ENCODE measurements at regions not wholly inside any gene's neighbourhood (a gene's known extent, or its start where the extent isn't known, plus 50 kb on each side); places are given as distances from the start of the nearest gene placed in this dataset.

DNA sequence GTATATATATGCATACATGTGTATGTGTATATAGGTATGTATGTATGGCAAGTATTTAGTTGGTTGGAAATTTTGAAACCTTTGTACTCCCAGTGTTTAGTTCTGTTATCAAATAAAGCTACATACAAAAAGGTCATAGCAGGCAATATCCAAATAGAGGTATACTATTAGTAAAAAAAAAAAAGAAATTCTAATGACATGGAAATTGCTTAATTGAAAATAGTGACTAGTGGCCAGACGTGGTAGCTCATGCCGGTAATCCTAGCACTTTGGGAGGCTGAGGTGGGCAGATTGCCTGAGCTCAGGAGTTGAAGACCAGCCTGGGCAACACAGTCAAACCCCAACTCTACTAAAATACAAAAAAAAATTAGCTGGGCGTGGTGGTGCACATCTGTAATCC lies 351.6 kb upstream of the NR5A2 start:
- Mint-ChIP-seq H3K36me3 (no peaks in the 10 kb centered on the region), H3K27ac (no peak overlapping the region), H3K4me3 (no peak overlapping the region), H3K27me3 (peaks cover 8 to 29% of the 10 kb centered on the region in 2 donors), H3K9me3 (no peaks in the 10 kb centered on the region), H3K4me1 (no peaks in the 10 kb centered on the region)
- no peak for DNase-seq
- Histone ChIP-seq H3K4me1 (ENCODE audit: insufficient read depth, low read length) (no peaks in the 10 kb centered on the region), H3K36me3 (ENCODE audit: insufficient read depth, low read length) (no peaks in the 10 kb centered on the region), H3K27ac (ENCODE audit: low read depth, low read length) (no peak overlapping the region), H3K4me3 (ENCODE audit: low read length) (no peak overlapping the region), H3K27me3 (ENCODE audit: insufficient read depth, low read length, poor library complexity, severe bottlenecking) (no peaks in the 10 kb centered on the region), H3K9me3 (ENCODE audit: low read length) (no peaks in the 10 kb centered on the region)
- POLR2A ChIA-PET, result no interaction called here
- CTCF ChIA-PET, result interaction anchor here (0.6 kb wide), 1 partner anchor 9 kb away, joined by 3 read pairs; no protein-coding TSS in a partner anchor

DNA sequence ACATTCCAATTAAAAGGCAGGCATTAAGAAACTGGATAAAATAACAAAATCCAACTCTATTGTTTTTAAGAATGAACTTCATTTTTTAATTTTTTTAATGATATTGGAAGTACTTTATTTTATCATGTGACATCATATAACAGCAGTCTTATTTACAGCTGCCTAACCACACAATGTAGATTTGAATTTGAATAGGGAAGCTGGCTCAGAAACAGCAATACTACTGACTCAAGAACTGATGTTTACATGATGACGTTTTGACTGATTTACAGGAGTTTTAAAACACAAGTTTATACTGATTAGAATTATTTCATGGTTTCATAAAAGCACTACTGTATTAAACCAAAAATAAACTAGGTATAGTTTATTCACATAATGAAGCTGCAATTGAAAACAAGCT lies 348.7 kb upstream of the NR5A2 start:
- Mint-ChIP-seq H3K9me3 (no peaks in the 10 kb centered on the region), H3K27ac (no peak overlapping the region), H3K4me1 (no peaks in the 10 kb centered on the region), H3K27me3 (peaks cover 5 to 12% of the 10 kb centered on the region in 2 donors), H3K4me3 (no peak overlapping the region), H3K36me3 (no peaks in the 10 kb centered on the region)
- no peak for DNase-seq
- Histone ChIP-seq H3K27me3 (ENCODE audit: insufficient read depth, low read length, poor library complexity, severe bottlenecking) (no peaks in the 10 kb centered on the region), H3K4me3 (ENCODE audit: low read length) (no peak overlapping the region), H3K4me1 (ENCODE audit: insufficient read depth, low read length) (no peaks in the 10 kb centered on the region), H3K27ac (ENCODE audit: low read depth, low read length) (no peak overlapping the region), H3K36me3 (ENCODE audit: insufficient read depth, low read length) (no peaks in the 10 kb centered on the region), H3K9me3 (ENCODE audit: low read length) (no peaks in the 10 kb centered on the region)
- ChIA-PET POLR2A (no interaction called here), CTCF (interaction anchor here (0.9 kb wide), 1 partner anchor 832 kb away, joined by 3 read pairs; no protein-coding TSS in a partner anchor)

DNA sequence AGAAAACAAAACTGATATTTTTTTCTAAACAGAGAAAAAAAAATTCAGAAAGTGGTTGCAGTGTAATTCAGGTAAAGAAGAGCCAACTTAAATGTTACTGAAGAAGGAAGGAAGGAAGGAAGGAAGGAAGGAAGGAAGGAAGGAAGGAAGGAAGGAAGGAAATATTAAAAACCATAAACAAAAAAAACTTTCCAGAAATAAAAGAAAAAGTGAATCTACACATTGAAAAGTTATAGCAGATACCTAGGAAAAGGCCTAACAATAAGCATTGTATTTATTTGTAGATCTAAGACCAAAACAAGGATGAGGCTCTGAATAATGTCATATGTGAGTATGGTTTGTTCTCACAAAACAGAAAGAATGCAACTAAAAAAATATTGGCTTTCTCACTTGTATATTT lies 345.4 kb upstream of the NR5A2 start:
- H3K9me3 Mint-ChIP-seq, result no peaks in the 10 kb centered on the region
- H3K36me3 ChIP-seq (ENCODE audit: insufficient read depth, low read length), result no peaks in the 10 kb centered on the region
- no peak overlapping the region for H3K27ac Mint-ChIP-seq
- H3K4me1 ChIP-seq (ENCODE audit: insufficient read depth, low read length), result no peaks in the 10 kb centered on the region
- H3K27me3 ChIP-seq (ENCODE audit: insufficient read depth, low read length, poor library complexity, severe bottlenecking), result no peaks in the 10 kb centered on the region
- no peaks in the 10 kb centered on the region for H3K4me1 Mint-ChIP-seq
- no peak overlapping the region for H3K4me3 Mint-ChIP-seq
- no peak overlapping the region for H3K4me3 ChIP-seq (ENCODE audit: low read length)
- no peak overlapping the region for H3K27ac ChIP-seq (ENCODE audit: low read depth, low read length)
- peaks cover 6 to 8% of the 10 kb centered on the region in 2 donors for H3K27me3 Mint-ChIP-seq
- no peaks in the 10 kb centered on the region for H3K36me3 Mint-ChIP-seq
- POLR2A ChIA-PET, result no interaction called here
- DNase-seq, result no peak
- H3K9me3 ChIP-seq (ENCODE audit: low read length), result no peaks in the 10 kb centered on the region
- CTCF ChIA-PET, result no interaction called here

DNA sequence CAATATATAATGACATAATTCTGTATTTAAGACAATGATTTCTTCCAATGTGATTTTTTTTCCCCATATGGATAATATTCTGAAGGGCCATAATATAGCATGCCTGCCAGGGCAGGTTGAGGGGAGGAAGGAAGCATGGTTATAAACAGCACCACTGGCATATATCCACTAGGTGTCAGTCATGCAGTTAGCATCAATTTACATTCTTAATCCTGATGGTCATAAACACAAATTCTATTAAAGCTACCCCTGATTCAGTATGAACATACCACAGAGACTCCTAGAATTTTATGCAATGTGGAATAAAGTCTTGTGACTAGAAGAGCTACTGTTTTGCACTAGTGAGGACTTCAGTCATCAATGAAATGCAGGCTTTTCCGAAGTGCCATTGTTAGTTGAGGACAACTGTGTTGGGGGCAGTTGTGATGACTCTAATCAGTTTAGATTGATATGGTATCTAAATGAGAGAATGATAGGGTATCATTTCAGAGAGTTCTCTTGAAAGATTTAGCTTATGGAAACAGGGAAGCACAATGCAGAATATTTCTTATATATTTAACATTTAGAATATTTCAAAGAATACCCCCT lies 342.7 kb upstream of the NR5A2 start:
- ChIA-PET POLR2A (no interaction called here), CTCF (interaction anchor here (0.7 to 1.6 kb wide), 6 partner anchors 732 to 829 kb away, joined by 3 to 7 read pairs (median 4); no protein-coding TSS in a partner anchor)

DNA sequence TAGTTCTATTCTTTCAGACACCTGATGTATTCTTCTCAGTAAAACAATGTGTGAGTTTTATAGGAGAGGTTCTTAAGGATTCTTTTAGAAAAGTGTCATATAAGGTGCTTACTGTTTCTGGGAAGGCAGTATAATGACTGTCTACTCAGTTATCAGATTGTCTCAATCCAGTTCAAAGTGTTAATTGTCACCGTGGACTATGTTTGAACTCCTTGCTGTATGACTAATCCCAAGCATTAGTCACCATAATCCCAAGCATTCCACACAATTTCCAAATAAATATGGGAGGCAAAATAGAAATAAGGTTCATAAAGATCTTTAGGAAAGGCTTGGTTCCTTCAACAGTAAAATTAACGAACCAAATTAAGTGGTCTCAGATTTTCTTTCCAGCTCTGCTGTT lies 342.1 kb upstream of the NR5A2 start:
- H3K27ac ChIP-seq (ENCODE audit: low read depth, low read length), result no peak overlapping the region
- no peaks in the 10 kb centered on the region for H3K36me3 Mint-ChIP-seq
- no peak overlapping the region for H3K27ac Mint-ChIP-seq
- POLR2A ChIA-PET, result no interaction called here
- no peaks in the 10 kb centered on the region for H3K9me3 ChIP-seq (ENCODE audit: low read length)
- CTCF ChIA-PET, result interaction anchor here (0.7 to 1.6 kb wide), 6 partner anchors 732 to 828 kb away, joined by 3 to 7 read pairs (median 4); no protein-coding TSS in a partner anchor
- peaks cover 5 to 26% of the 10 kb centered on the region in 2 donors for H3K27me3 Mint-ChIP-seq
- no peak for DNase-seq
- no peaks in the 10 kb centered on the region for H3K36me3 ChIP-seq (ENCODE audit: insufficient read depth, low read length)
- no peaks in the 10 kb centered on the region for H3K4me1 ChIP-seq (ENCODE audit: insufficient read depth, low read length)
- H3K4me1 Mint-ChIP-seq, result no peaks in the 10 kb centered on the region
- no peak overlapping the region for H3K4me3 Mint-ChIP-seq
- no peaks in the 10 kb centered on the region for H3K27me3 ChIP-seq (ENCODE audit: insufficient read depth, low read length, poor library complexity, severe bottlenecking)
- no peaks in the 10 kb centered on the region for H3K9me3 Mint-ChIP-seq
- H3K4me3 ChIP-seq (ENCODE audit: low read length), result no peak overlapping the region

More for the DNA sequence above, 342.7 kb upstream of the NR5A2 start:
- Histone ChIP-seq H3K27ac (ENCODE audit: low read depth, low read length) (no peak overlapping the region), H3K9me3 (ENCODE audit: low read length) (no peaks in the 10 kb centered on the region), H3K36me3 (ENCODE audit: insufficient read depth, low read length) (no peaks in the 10 kb centered on the region), H3K4me1 (ENCODE audit: insufficient read depth, low read length) (no peaks in the 10 kb centered on the region), H3K27me3 (ENCODE audit: insufficient read depth, low read length, poor library complexity, severe bottlenecking) (no peaks in the 10 kb centered on the region), H3K4me3 (ENCODE audit: low read length) (no peak overlapping the region)
- no peak overlapping the region for H3K4me3 Mint-ChIP-seq
- DNase-seq, result peak in 2 of 5 donors; percentile 11 to 31
- no peaks in the 10 kb centered on the region for H3K9me3 Mint-ChIP-seq
- H3K27me3 Mint-ChIP-seq, result peaks cover 5 to 24% of the 10 kb centered on the region in 2 donors
- H3K36me3 Mint-ChIP-seq, result no peaks in the 10 kb centered on the region
- no peaks in the 10 kb centered on the region for H3K4me1 Mint-ChIP-seq
- H3K27ac Mint-ChIP-seq, result no peak overlapping the region

DNA sequence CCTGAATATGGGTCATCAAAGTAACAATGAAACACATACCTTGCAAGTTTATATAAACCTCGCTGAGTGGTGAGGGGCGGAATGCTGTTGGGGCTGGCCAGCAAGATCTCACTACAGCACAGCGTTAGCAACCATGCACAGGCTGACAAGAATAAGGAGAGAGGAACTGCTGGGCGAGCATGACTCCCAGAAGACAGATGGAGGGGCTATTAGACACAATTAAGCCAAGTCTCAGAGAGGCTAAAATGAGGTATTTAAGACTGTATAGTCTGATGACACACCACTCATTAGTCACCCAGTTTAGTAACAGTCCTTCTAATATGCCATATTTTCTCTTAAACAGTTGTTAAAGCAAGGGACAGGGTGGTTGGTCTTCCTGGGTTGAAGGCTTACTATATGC lies 340.2 kb upstream of the NR5A2 start:
- H3K27me3 ChIP-seq (ENCODE audit: insufficient read depth, low read length, poor library complexity, severe bottlenecking), result no peaks in the 10 kb centered on the region
- Mint-ChIP-seq H3K27ac (no peak overlapping the region), H3K27me3 (peaks cover 5 to 40% of the 10 kb centered on the region in 2 donors), H3K4me3 (no peak overlapping the region), H3K36me3 (no peaks in the 10 kb centered on the region), H3K9me3 (no peaks in the 10 kb centered on the region), H3K4me1 (no peaks in the 10 kb centered on the region)
- H3K36me3 ChIP-seq (ENCODE audit: insufficient read depth, low read length), result no peaks in the 10 kb centered on the region
- H3K9me3 ChIP-seq (ENCODE audit: low read length), result no peaks in the 10 kb centered on the region
- H3K4me1 ChIP-seq (ENCODE audit: insufficient read depth, low read length), result no peaks in the 10 kb centered on the region
- DNase-seq, result no peak
- no peak overlapping the region for H3K27ac ChIP-seq (ENCODE audit: low read depth, low read length)
- ChIA-PET CTCF (no interaction called here), POLR2A (no interaction called here)
- no peak overlapping the region for H3K4me3 ChIP-seq (ENCODE audit: low read length)

DNA sequence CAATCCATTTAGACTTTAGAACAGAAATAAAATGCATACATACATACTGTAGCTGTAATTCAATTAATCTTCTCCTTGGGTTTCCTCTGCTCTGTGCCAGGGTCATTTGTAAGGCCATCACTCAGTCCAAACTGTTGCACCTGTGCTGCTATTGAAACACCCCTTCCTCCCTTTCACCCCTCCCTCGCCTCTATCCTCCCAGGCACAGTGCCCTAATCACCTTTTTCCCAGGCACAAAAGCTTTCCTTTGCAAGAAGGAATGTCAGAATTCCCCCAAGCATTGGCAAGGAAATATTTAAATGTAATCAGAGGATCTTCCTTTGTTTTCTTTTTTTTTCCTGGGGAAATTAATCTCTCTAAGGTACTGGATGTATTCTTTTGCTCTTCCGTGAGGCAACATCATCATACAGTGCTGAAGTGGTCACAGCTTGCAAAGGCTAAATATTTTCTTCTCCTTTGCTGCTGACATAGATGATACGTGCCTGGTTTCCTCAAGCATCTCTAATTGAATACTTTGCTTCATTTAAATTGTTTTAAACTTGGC lies 339.3 kb upstream of the NR5A2 start:
- ChIA-PET POLR2A (no interaction called here), CTCF (no interaction called here)
- no peak overlapping the region for H3K4me3 ChIP-seq (ENCODE audit: low read length)
- Mint-ChIP-seq H3K9me3 (no peaks in the 10 kb centered on the region), H3K27me3 (peaks cover 8 to 46% of the 10 kb centered on the region in 2 donors), H3K4me3 (no peak overlapping the region), H3K36me3 (no peaks in the 10 kb centered on the region), H3K27ac (no peak overlapping the region), H3K4me1 (no peaks in the 10 kb centered on the region)
- no peaks in the 10 kb centered on the region for H3K36me3 ChIP-seq (ENCODE audit: insufficient read depth, low read length)
- no peaks in the 10 kb centered on the region for H3K27me3 ChIP-seq (ENCODE audit: insufficient read depth, low read length, poor library complexity, severe bottlenecking)
- no peak for DNase-seq
- H3K9me3 ChIP-seq (ENCODE audit: low read length), result no peaks in the 10 kb centered on the region
- no peak overlapping the region for H3K27ac ChIP-seq (ENCODE audit: low read depth, low read length)
- H3K4me1 ChIP-seq (ENCODE audit: insufficient read depth, low read length), result no peaks in the 10 kb centered on the region

DNA sequence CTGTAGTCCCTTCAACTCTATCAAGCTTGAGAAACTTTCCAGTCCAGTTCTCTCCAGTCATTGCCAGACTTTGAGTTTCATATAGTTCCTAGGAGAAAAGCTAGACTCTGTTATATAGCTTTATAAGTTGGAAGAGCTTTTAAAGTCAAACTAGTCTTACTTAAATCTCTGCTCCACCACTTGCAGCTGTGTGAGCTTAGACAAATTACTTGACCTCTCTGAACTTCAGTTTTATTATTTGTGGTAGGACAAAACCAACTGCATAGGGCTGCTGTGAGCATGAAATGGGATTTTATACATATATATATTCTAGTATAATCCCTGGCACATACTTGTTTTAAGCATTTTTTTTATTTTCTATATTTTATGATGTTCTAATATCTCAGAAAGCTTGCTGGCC lies 338.7 kb upstream of the NR5A2 start:
- Mint-ChIP-seq H3K27me3 (peaks cover 9 to 50% of the 10 kb centered on the region in 2 donors), H3K9me3 (no peaks in the 10 kb centered on the region), H3K27ac (no peak overlapping the region), H3K36me3 (no peaks in the 10 kb centered on the region), H3K4me3 (no peak overlapping the region), H3K4me1 (no peaks in the 10 kb centered on the region)
- Histone ChIP-seq H3K36me3 (ENCODE audit: insufficient read depth, low read length) (no peaks in the 10 kb centered on the region), H3K4me3 (ENCODE audit: low read length) (no peak overlapping the region), H3K27ac (ENCODE audit: low read depth, low read length) (no peak overlapping the region), H3K27me3 (ENCODE audit: insufficient read depth, low read length, poor library complexity, severe bottlenecking) (no peaks in the 10 kb centered on the region), H3K4me1 (ENCODE audit: insufficient read depth, low read length) (no peaks in the 10 kb centered on the region), H3K9me3 (ENCODE audit: low read length) (no peaks in the 10 kb centered on the region)
- no peak for DNase-seq
- POLR2A ChIA-PET, result no interaction called here
- CTCF ChIA-PET, result no interaction called here

All from CD8-positive, alpha-beta memory T cell (primary cell).